Loucy (cell line): ENCODE measurements at regions not wholly inside any gene's neighbourhood (a gene's known extent, or its start where the extent isn't known, plus 50 kb on each side); places are given as distances from the start of the nearest gene placed in this dataset.

Experiments used
- EZH2phosphoT487 ChIP-seq: fragments of 200-600 bp; IDR thresholded peaks from 2 replicates; pipeline ENCODE4 v1.6.1; 2018; ENCODE audit warnings: antibody characterized with exemption, mild to moderate bottlenecking, moderate library complexity, borderline replicate concordance
- TF ChIP-seq, protein P1 (sequence below): fragments of 200-600 bp; sonication (generic); conservative IDR thresholded peaks from 2 replicates; pipeline ENCODE4 v1.5.1; 2014; ENCODE audit warnings: mild to moderate bottlenecking, antibody characterized with exemption, low read length

DNA sequence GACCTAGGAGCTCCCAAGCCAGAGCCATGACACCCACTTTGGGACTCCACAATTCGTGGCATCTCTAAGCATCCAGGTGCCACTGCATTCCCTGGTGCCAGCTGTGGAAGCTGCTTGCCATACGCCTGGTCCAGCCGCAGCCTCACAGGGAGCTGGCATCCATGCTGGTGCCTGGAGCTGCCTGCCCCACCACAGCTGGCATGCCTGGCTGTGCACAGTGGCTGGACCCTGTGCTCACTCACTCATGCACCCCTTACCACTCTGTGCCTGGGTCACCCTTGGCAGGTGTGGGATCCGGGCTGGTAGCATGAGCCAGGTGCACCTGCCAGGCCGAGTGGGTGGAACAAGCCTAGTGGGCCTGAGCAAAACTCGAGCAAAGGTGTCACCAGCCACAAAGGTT, 90.1 kb downstream of the CAVIN4 start:
- TF ChIP-seq, protein P1, sequence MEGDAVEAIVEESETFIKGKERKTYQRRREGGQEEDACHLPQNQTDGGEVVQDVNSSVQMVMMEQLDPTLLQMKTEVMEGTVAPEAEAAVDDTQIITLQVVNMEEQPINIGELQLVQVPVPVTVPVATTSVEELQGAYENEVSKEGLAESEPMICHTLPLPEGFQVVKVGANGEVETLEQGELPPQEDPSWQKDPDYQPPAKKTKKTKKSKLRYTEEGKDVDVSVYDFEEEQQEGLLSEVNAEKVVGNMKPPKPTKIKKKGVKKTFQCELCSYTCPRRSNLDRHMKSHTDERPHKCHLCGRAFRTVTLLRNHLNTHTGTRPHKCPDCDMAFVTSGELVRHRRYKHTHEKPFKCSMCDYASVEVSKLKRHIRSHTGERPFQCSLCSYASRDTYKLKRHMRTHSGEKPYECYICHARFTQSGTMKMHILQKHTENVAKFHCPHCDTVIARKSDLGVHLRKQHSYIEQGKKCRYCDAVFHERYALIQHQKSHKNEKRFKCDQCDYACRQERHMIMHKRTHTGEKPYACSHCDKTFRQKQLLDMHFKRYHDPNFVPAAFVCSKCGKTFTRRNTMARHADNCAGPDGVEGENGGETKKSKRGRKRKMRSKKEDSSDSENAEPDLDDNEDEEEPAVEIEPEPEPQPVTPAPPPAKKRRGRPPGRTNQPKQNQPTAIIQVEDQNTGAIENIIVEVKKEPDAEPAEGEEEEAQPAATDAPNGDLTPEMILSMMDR: no peak
- no peak for TF ChIP-seq EZH2phosphoT487
